ENCODE measurements at regions not wholly inside any gene's neighbourhood (a gene's known extent, or its start where the extent isn't known, plus 50 kb on each side); places are given as distances from the start of the nearest gene placed in this dataset.

- TF ChIP-seq EZH2 (IDR thresholded peaks at IDR 0.05; ENCODE audit: insufficient read depth, poor library complexity, severe bottlenecking) (no peak), EZH2phosphoT487 (IDR thresholded peaks at IDR 0.05; ENCODE audit: insufficient read depth, low read depth) (no peak)
These were observed 208.9 kb downstream of the CLCN4 start for GRCh38 chrX:10365532-10366265.

All from GM23248 (cell line).